H9 (cell line): ENCODE measurements at regions not wholly inside any gene's neighbourhood (a gene's known extent, or its start where the extent isn't known, plus 50 kb on each side); places are given as distances from the start of the nearest gene placed in this dataset.

Experiments used
- DNase-seq: peaks from one replicate; pipeline ENCODE4 v3.0.0-alpha.2; 2017
- H2AFZ ChIP-seq: one replicate; pipeline ENCODE4 v1.6.1; 2013; ENCODE audit warnings: mild to moderate bottlenecking, low read length, control low read depth, moderate library complexity
- H2AK5ac ChIP-seq: 2 replicates; pipeline ENCODE4 v1.6.1; 2013; ENCODE audit warnings: low read length, control low read depth, mixed read lengths; ENCODE audit not compliant: insufficient read length
- H2BK120ac ChIP-seq: one replicate; pipeline ENCODE4 v1.6.1; 2013; ENCODE audit warnings: low read depth, mild to moderate bottlenecking, low read length, control low read depth, inconsistent platforms; ENCODE audit not compliant: poor library complexity, severe bottlenecking
- H2BK12ac ChIP-seq: 2 replicates; pipeline ENCODE4 v1.6.1; 2013; ENCODE audit warnings: low read length, control low read depth, mixed read lengths, low read depth; ENCODE audit not compliant: insufficient read length
- H2BK15ac ChIP-seq: 2 replicates; pipeline ENCODE4 v1.6.1; 2013; ENCODE audit warnings: low read depth, low read length, control low read depth
- H2BK20ac ChIP-seq: one replicate; pipeline ENCODE4 v1.6.1; 2013; ENCODE audit warnings: low read depth, mild to moderate bottlenecking, low read length, control low read depth, inconsistent platforms; ENCODE audit not compliant: poor library complexity, severe bottlenecking
- H2BK5ac ChIP-seq: 2 replicates; pipeline ENCODE4 v1.6.1; 2013; ENCODE audit warnings: low read length, control low read depth, mixed read lengths; ENCODE audit not compliant: insufficient read length
- H3K14ac ChIP-seq: 2 replicates; pipeline ENCODE4 v1.6.1; 2013; ENCODE audit warnings: low read length, control low read depth; ENCODE audit not compliant: insufficient read depth
- H3K18ac ChIP-seq: 2 replicates; pipeline ENCODE4 v1.6.1; 2013; ENCODE audit warnings: low read depth, mild to moderate bottlenecking, mixed read lengths, low read length, control low read depth; ENCODE audit not compliant: insufficient read length
- H3K23ac ChIP-seq: 2 replicates; pipeline ENCODE4 v1.6.1; 2013; ENCODE audit warnings: low read length, control low read depth, mixed read lengths, low read depth; ENCODE audit not compliant: insufficient read length
- H3K23me2 ChIP-seq: 2 replicates; pipeline ENCODE4 v1.6.1; 2013; ENCODE audit warnings: low read depth, mild to moderate bottlenecking, mixed read lengths, low read length, control low read depth; ENCODE audit not compliant: insufficient read length, poor library complexity, severe bottlenecking
- H3K27ac ChIP-seq: 2 replicates; pipeline ENCODE4 v1.5.1; 2013; ENCODE audit warnings: low read length, control low read depth, mixed read lengths, low read depth; ENCODE audit not compliant: insufficient read length
- H3K27me3 ChIP-seq: 2 replicates; pipeline ENCODE4 v1.6.1; 2013; ENCODE audit warnings: low read length, control low read depth, inconsistent platforms; ENCODE audit not compliant: insufficient read depth
- H3K4ac ChIP-seq: 2 replicates; pipeline ENCODE4 v1.6.1; 2013; ENCODE audit warnings: low read depth, mild to moderate bottlenecking, control low read depth, inconsistent platforms, low read length, moderate library complexity
- H3K4me1 ChIP-seq: 2 replicates; pipeline ENCODE4 v1.6.1; 2013; ENCODE audit warnings: low read length, control low read depth, inconsistent platforms; ENCODE audit not compliant: insufficient read depth
- H3K4me2 ChIP-seq: 2 replicates; pipeline ENCODE4 v1.6.1; 2013; ENCODE audit warnings: low read length, control low read depth, mixed read lengths; ENCODE audit not compliant: insufficient read length, insufficient read depth
- H3K56ac ChIP-seq: 2 replicates; pipeline ENCODE4 v1.6.1; 2013; ENCODE audit warnings: low read depth, mild to moderate bottlenecking, mixed read lengths, low read length, control low read depth; ENCODE audit not compliant: insufficient read length
- H3K79me1 ChIP-seq: 2 replicates; pipeline ENCODE4 v1.6.1; 2013; ENCODE audit warnings: low read depth, mild to moderate bottlenecking, moderate library complexity, low read length, control low read depth, inconsistent platforms; ENCODE audit not compliant: insufficient read depth, poor library complexity, severe bottlenecking
- H3K79me2 ChIP-seq: 2 replicates; pipeline ENCODE4 v1.6.1; 2013; ENCODE audit warnings: low read length, control low read depth, inconsistent platforms; ENCODE audit not compliant: insufficient read depth
- H3K9ac ChIP-seq: 2 replicates; pipeline ENCODE4 v1.6.1; 2013; ENCODE audit warnings: low read length, control low read depth, mixed read lengths; ENCODE audit not compliant: insufficient read length; ENCODE audit errors: extremely low read depth
- H3K9me3 ChIP-seq: one replicate; pipeline ENCODE4 v1.6.1; 2013; ENCODE audit warnings: low read depth, low read length, inconsistent platforms; ENCODE audit not compliant: control insufficient read depth
- H3T11ph ChIP-seq: one replicate; pipeline ENCODE4 v1.6.1; 2013; ENCODE audit warnings: mild to moderate bottlenecking, low read length, control low read depth, inconsistent platforms
- H4K20me1 ChIP-seq: one replicate; pipeline ENCODE4 v1.6.1; 2013; ENCODE audit not compliant: control insufficient read depth, insufficient read length, insufficient read depth
- H4K5ac ChIP-seq: 2 replicates; pipeline ENCODE4 v1.6.1; 2013; ENCODE audit warnings: low read depth, mild to moderate bottlenecking, mixed read lengths, low read length, control low read depth; ENCODE audit not compliant: insufficient read length
- H4K8ac ChIP-seq: replicated peaks from 2 replicates; pipeline ENCODE4 v1.6.1; 2013; ENCODE audit warnings: low read length, control low read depth, mixed read lengths, low read depth; ENCODE audit not compliant: insufficient read length
- H4K91ac ChIP-seq: 2 replicates; pipeline ENCODE4 v1.6.1; 2013; ENCODE audit warnings: low read depth, mild to moderate bottlenecking, moderate library complexity, mixed read lengths, low read length, control low read depth; ENCODE audit not compliant: insufficient read length
- H3K27ac Mint-ChIP-seq, 3 experiments: 2 replicates in 2 of 3; 3 replicates in 1 of 3; pipeline ENCODE4 v1.8.0; 2020 to 2021; ENCODE audit warnings: mixed read lengths in 3 of 3, mild to moderate bottlenecking in 1 of 3, moderate library complexity in 1 of 3
- H3K27me3 Mint-ChIP-seq: 2 replicates; pipeline ENCODE4 v1.8.0; 2021; ENCODE audit warnings: low read depth, mild to moderate bottlenecking, moderate library complexity, mixed read lengths
- H3K36me3 Mint-ChIP-seq, 3 experiments: 2 replicates in 2 of 3; 3 replicates in 1 of 3; pipeline ENCODE4 v1.8.0; 2020 to 2021; ENCODE audit warnings: low read depth in 3 of 3, mixed read lengths in 3 of 3; ENCODE audit not compliant: insufficient read depth in 1 of 3
- H3K4me1 Mint-ChIP-seq, 2 experiments: 2 replicates each; pipeline ENCODE4 v1.8.0; 2020; ENCODE audit warnings: mixed read lengths in 2 of 2
- H3K4me3 Mint-ChIP-seq, 2 experiments: 2 replicates in 1 of 2; 3 replicates in 1 of 2; pipeline ENCODE4 v1.8.0; 2020 to 2021; ENCODE audit warnings: mild to moderate bottlenecking in 2 of 2, mixed read lengths in 2 of 2, moderate library complexity in 1 of 2
- H3K9me3 Mint-ChIP-seq, 2 experiments: 2 replicates in 1 of 2; 3 replicates in 1 of 2; pipeline ENCODE4 v1.8.0; 2020; ENCODE audit warnings: mild to moderate bottlenecking in 2 of 2, mixed read lengths in 2 of 2, moderate library complexity in 1 of 2
- WGBS: extraction: QIAGEN DNeasy Blood & Tissue Kit; methylation state at CpG from one replicate; pipeline ENCODE4 v1.1.7; 2013; ENCODE audit warnings: missing lambda C conversion rate, low lambda C conversion rate, mixed read lengths; ENCODE audit not compliant: insufficient read length; ENCODE audit errors: extremely low coverage; 5-methylcytosine and 5-hydroxymethylcytosine counted together
- TF ChIP-seq, protein P1 (sequence below): fragments of 200-600 bp; sonication (generic); conservative IDR thresholded peaks from 3 replicates; pipeline ENCODE4 v1.8.0; 2021; ENCODE audit warnings: antibody characterized with exemption, mild to moderate bottlenecking

DNA sequence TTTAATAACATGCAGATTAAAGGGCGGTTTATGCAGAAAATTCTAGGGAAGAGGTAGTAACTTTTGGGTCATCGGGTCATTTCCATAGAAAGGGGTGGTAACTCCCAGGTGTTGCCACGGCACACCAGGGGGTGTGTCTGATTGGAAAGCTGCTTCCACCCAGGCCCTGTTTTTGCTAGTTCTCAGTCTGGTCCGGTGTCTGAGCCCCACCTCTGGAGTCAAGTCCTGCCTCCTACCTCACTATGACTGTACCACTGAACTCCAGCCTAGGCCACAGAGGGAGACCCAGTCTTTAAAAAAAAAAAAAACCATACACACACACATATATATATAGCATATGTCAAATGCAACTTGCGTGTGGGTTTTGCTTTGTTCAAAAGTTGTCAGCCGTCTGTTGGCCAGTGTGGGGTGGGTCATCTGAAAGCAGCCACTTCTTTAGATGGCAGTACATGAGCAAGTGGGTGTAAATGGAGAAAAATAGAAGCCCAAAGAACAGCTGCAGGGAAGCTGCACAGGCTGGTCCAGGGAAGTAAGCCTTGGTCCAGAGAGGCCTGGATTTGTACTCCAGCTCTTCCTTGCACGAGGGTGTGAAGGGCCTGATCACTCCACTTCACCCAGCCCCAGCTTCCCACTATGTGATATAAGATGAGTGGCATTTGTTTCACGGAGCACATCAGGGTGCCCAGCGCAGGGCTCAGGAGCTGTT, 110.7 kb upstream of the SPRY4 start:
- H3T11ph ChIP-seq: no peak overlapping the region
- no peak overlapping the region for H3K4ac ChIP-seq
- no peak overlapping the region for H2BK5ac ChIP-seq
- H3K79me2 ChIP-seq: 0 out of 2 replicates have a peak, but pooled peaks cover 1% of the 10 kb centered on the region
- H3K4me1 Mint-ChIP-seq: peaks cover 26 to 27% of the 10 kb centered on the region in 2 experiments
- no peaks in the 10 kb centered on the region for H4K20me1 ChIP-seq
- no peak overlapping the region for H2BK15ac ChIP-seq
- no peak overlapping the region for H3K27ac Mint-ChIP-seq
- H3K4me1 ChIP-seq: peaks cover 6% of the 10 kb centered on the region; the same call in 1 of the 2 replicates
- DNase-seq: no peak
- no peak overlapping the region for H2AFZ ChIP-seq
- no CpG with 5 or more reads among the region's 9 CpGs for WGBS
- H3K36me3 Mint-ChIP-seq: no peaks in the 10 kb centered on the region
- no peak overlapping the region for H3K9ac ChIP-seq
- H3K14ac ChIP-seq: no peak overlapping the region
- no peak overlapping the region for H2BK20ac ChIP-seq
- H3K23ac ChIP-seq: no peak overlapping the region
- H3K9me3 Mint-ChIP-seq: no peaks in the 10 kb centered on the region
- no peak overlapping the region for H2BK12ac ChIP-seq
- no peak overlapping the region for H3K4me3 Mint-ChIP-seq
- no peak overlapping the region for H3K4me2 ChIP-seq
- no peak overlapping the region for H4K91ac ChIP-seq
- no peaks in the 10 kb centered on the region for H3K27me3 ChIP-seq
- H4K8ac ChIP-seq: no peak overlapping the region
- H3K23me2 ChIP-seq: no peaks in the 10 kb centered on the region
- no peak overlapping the region for H4K5ac ChIP-seq
- no peaks in the 10 kb centered on the region for H3K27me3 Mint-ChIP-seq
- H3K18ac ChIP-seq: no peak overlapping the region
- no peak overlapping the region for H3K56ac ChIP-seq
- H3K9me3 ChIP-seq: no peaks in the 10 kb centered on the region
- H3K27ac ChIP-seq: no peak overlapping the region
- TF ChIP-seq, protein P1, sequence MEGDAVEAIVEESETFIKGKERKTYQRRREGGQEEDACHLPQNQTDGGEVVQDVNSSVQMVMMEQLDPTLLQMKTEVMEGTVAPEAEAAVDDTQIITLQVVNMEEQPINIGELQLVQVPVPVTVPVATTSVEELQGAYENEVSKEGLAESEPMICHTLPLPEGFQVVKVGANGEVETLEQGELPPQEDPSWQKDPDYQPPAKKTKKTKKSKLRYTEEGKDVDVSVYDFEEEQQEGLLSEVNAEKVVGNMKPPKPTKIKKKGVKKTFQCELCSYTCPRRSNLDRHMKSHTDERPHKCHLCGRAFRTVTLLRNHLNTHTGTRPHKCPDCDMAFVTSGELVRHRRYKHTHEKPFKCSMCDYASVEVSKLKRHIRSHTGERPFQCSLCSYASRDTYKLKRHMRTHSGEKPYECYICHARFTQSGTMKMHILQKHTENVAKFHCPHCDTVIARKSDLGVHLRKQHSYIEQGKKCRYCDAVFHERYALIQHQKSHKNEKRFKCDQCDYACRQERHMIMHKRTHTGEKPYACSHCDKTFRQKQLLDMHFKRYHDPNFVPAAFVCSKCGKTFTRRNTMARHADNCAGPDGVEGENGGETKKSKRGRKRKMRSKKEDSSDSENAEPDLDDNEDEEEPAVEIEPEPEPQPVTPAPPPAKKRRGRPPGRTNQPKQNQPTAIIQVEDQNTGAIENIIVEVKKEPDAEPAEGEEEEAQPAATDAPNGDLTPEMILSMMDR: no peak
- no peaks in the 10 kb centered on the region for H3K79me1 ChIP-seq
- H2BK120ac ChIP-seq: no peak overlapping the region
- H2AK5ac ChIP-seq: no peak overlapping the region
